Breast epithelium (tissue), 3 donors: ENCODE measurements at regions not wholly inside any gene's neighbourhood (a gene's known extent, or its start where the extent isn't known, plus 50 kb on each side); places are given as distances from the start of the nearest gene placed in this dataset.

Source experiments
- POLR2AphosphoS5 ChIP-seq, 3 donors: sonication (generic); formaldehyde crosslinking; IDR thresholded peaks; one replicate each; pipeline ENCODE4 v1.6.1; 2017; ENCODE audit warnings: antibody characterized with exemption in 3 of 3
- TF ChIP-seq, protein P1 (sequence below), 3 donors: fragments of 450-650 bp; IDR thresholded peaks; one replicate each; pipeline ENCODE4 v1.5.1; 2016 to 2017; ENCODE audit warnings: antibody characterized with exemption in 3 of 3, mild to moderate bottlenecking in 3 of 3, moderate library complexity in 3 of 3

DNA sequence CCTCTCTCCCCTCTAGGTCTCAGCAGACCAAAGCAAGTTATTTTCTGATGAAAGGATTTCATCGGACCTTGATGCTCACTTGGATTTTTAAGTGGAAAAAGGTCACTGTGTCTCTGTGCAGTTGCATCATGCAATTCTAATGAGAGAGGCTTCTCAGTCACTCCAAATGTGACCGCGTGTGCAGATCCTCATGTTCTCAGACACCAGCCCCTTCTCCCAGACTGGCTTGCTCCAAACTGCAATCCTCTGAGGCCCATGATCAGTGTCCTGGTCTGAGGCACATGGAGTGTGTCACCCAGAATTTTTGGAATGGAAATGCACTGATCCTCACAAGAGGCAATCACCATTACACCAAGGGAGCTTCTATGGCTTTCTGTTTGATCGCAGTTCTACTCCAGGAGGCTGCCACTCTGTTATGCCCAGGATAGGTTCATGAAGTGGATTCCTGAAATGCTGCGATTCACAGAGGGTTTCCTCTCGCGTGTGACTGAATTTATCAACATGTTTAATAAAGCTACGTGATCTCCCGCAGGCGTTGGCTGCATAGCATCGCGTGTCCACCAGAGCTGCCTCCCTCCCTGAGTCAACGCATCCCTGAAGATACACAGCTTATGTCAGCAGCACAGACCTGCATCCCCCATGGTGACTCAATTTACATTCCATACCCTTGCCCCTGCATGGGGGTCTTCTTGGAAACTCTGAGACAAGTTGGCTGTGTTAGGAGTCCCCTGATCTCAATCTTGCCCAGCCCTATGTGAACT is 544.6 kb upstream of the B3GAT1 start:
- TF ChIP-seq, protein P1, sequence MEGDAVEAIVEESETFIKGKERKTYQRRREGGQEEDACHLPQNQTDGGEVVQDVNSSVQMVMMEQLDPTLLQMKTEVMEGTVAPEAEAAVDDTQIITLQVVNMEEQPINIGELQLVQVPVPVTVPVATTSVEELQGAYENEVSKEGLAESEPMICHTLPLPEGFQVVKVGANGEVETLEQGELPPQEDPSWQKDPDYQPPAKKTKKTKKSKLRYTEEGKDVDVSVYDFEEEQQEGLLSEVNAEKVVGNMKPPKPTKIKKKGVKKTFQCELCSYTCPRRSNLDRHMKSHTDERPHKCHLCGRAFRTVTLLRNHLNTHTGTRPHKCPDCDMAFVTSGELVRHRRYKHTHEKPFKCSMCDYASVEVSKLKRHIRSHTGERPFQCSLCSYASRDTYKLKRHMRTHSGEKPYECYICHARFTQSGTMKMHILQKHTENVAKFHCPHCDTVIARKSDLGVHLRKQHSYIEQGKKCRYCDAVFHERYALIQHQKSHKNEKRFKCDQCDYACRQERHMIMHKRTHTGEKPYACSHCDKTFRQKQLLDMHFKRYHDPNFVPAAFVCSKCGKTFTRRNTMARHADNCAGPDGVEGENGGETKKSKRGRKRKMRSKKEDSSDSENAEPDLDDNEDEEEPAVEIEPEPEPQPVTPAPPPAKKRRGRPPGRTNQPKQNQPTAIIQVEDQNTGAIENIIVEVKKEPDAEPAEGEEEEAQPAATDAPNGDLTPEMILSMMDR (IDR thresholded peaks at IDR 0.05): no peak
- no peak for TF ChIP-seq POLR2AphosphoS5 (IDR thresholded peaks at IDR 0.05)
